ENCODE measurements at regions not wholly inside any gene's neighbourhood (a gene's known extent, or its start where the extent isn't known, plus 50 kb on each side); places are given as distances from the start of the nearest gene placed in this dataset.

DNA sequence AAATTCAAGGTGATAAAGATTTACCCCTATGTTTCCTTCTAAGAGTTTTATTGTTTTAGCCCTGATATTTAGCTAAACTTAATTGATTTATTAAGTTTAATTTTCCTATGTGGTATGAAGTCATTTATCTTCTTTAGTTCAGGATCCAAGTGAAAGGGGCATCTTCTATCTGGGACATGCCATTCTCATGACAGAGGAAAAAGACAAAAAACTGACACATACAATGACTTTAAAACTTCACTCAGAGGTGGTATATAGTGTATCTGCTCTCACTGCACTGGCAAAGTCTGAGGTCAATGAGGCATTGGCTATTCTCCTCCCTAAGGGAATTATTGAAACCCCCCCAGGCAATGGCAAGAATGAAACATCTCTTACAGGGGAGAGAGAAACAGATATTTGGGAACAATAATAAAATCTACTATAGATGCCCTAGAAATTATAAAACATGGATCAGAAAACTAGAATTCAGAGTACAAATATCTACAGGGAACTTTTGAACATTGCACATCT is 237.4 kb downstream of the MYCN start:
- DNase-seq (ENCODE audit: low read depth in 2 of 2): no peak

DNA sequence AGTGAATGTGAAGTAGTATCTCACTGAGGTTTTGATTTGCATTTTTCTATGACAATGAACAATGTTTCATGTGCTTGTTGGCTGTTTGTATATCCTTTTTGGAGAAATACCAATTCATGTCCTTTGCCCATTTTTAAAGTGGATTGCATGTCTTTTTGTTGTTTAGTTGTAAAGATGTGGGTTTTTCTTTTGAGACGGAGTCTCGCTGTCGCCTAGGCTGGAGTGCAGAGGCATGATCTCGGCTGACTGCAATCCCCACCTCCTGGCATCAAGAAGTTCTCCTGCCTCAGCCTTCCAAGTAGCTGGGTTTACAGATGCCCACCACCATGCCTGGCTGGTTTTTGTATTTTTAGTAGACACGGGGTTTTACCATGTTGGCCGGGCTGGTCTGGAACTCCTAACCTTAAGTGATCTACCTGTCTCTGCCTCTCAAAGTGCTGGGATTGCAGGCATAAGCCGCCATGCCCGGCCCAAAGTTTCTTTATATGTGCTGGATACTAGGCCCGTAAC is 236.7 kb downstream of the MYCN start:
- DNase-seq (ENCODE audit: low read depth in 2 of 2): no peak

- no peak for DNase-seq (ENCODE audit: low read depth in 2 of 2)
Measured at GRCh38 chr2:16175247-16175825, 235.0 kb downstream of the MYCN start.

- no peak for DNase-seq (ENCODE audit: low read depth in 2 of 2)
Measured at GRCh38 chr2:16174693-16175045, 234.3 kb downstream of the MYCN start.

DNA sequence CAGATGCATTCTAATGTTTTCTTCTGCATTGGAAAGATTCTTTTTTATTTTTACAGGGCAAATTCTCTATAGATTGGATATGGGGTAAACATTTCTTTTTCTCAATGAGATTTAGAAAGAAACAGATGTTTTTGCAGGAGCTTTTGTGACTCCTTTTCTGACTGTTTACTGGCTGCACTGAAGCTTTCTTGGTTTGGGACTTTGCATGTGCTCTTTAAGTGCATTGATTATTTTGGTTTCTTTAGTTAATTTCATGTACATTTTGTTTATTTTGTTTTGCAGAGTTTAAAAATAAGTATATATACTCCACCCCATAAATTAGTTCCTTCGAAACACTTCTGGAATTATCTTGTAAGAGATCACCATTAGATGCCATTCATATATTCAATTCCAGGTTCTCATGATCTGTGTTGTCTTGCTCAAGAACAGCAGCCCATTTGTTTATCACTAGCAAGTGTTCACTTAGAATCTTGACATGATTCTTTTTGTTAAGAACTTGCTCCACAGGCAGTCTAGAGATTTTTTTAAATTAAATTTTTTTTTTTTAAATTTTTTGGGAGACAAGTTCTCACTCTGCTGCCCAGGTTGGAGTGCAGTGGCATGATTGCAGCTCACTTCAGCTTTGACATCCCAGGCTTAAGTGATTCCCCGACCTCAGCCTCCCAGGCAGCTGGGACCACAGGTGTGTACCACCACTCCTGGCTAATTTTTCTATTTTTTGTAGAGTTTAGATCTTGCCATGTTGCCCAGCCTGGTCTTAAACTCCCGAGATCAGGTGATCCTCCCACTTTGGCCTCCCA is 233.7 kb downstream of the MYCN start:
- DNase-seq (ENCODE audit: low read depth in 2 of 2): no peak

- no peak for DNase-seq (ENCODE audit: low read depth in 2 of 2)
Measured at GRCh38 chr2:16172324-16173175, 232.2 kb downstream of the MYCN start.

DNA sequence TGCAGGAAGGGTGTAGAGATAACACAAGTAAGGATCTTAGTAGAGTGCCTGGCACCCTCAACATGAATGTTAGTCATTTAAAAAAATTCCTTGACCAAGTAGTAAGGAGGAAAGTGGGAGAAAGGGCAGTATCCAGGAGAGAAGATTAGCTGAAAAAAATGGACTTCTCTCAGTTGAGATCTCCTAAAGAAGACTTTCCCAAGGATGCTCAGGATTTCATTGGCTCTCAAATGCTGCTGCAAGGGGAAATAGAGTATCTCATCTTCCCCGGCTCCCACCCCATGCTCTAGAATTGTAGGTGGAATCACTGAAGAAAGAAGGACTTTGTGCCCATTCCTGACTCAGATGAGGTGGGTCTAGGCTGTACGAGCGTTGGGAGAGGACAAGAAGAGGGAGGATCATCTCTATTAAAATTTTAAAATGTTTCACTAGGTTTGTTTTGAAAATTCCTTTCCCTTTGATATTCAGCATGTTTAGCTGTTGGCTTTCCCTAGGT is 231.1 kb downstream of the MYCN start:
- DNase-seq (ENCODE audit: low read depth in 2 of 2): no peak

GRCh38 chr2:16170675-16171424 is 230.5 kb downstream of the MYCN start:
- no peak for DNase-seq (ENCODE audit: low read depth in 2 of 2)

DNA sequence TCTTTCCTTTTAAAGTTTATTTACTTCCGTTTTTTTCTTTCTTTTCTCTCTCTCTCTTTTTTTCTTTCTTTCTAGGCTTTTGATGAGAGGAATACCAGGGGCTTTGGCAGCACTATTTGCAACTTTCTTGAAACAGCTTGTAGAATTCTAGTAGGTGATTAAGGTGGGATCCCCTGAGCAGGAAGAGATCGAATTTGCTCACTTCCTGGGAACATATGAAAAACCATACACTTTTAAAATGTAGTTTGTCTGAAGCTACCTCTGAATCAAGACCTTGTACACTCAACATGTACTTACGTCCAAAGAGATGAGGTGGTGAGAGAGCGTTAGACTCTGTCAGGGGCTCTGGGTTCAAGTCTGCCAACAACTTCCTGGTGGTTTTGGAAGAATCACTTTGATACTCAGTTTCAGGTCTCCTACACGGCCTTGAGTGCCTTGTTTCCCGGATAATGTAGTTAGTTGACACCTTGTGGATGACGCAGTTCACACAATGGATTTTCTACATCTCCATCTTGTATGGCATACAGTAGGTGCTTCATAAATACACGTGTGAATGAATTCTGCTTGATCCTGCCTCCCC is 229.1 kb downstream of the MYCN start:
- no peak for DNase-seq (ENCODE audit: low read depth in 2 of 2)

DNA sequence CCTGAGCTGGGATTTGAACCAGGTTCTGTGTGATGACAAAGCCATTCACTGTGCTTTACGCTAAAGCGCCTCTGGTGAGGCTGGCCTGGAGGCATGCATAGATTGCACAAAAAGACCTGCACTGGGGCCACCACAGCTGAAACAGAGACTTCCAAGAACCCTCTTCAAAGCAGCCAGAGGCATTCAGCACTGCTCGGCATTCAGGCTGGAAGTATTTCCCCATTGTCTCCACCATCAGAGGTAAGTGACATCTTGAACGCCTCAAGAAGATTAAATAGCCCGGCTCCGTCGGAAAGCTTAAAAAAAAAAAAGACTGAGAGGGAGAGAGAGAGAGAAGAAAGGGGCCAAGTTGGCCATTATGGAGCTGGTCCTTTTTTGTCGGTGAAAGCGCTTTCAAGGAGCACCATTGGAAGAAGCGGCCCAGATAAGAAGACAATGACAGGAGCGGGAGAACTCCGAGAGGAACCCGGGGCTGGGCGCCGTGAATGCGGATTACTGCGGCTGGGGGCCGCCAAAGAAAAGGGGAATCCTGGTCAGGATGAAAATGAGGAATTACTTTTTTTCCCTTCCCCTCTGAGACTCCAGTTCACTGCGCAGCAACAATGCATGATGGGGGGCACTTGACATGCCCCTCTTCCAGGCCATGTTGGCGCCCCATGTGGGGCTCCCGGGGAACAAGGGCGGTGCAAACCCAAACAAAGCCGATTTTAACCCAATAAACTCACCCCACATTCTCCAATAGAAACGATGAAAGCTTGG is 228.3 kb downstream of the MYCN start:
- no peak for DNase-seq (ENCODE audit: low read depth in 2 of 2)

- DNase-seq (ENCODE audit: low read depth in 2 of 2): no peak
Measured at GRCh38 chr2:16167870-16168426, 227.6 kb downstream of the MYCN start.

DNA sequence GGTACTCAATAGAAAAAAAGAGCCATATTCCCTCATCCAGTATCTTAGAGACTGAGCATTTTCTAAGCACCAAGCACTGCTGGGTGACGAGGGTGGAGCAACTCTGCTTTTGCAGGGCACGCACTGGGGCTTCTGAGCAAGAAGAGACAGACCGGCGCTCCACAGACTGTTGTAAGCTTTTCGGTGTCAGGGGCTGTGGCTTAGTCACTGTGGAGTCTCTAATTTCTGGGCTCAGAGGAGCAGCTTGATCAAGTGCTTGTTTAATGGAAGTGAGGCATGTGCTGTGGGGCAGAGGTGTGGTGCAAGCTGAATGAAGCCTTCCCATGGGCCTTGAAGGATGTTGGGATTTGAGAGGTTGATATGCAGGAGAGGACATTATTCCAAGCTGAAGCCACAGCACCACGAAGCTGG is 227.1 kb downstream of the MYCN start:
- DNase-seq (ENCODE audit: low read depth in 2 of 2): no peak

- no peak for DNase-seq (ENCODE audit: low read depth in 2 of 2)
Measured at GRCh38 chr2:16166327-16166981, 226.1 kb downstream of the MYCN start.

GRCh38 chr2:16165518-16166326 is 225.4 kb downstream of the MYCN start:
- DNase-seq (ENCODE audit: low read depth in 2 of 2): no peak

GRCh38 chr2:16162491-16163040 is 222.2 kb downstream of the MYCN start:
- DNase-seq (ENCODE audit: low read depth in 2 of 2): no peak

GRCh38 chr2:16161768-16162490 is 221.6 kb downstream of the MYCN start:
- DNase-seq (ENCODE audit: low read depth in 2 of 2): no peak

DNA sequence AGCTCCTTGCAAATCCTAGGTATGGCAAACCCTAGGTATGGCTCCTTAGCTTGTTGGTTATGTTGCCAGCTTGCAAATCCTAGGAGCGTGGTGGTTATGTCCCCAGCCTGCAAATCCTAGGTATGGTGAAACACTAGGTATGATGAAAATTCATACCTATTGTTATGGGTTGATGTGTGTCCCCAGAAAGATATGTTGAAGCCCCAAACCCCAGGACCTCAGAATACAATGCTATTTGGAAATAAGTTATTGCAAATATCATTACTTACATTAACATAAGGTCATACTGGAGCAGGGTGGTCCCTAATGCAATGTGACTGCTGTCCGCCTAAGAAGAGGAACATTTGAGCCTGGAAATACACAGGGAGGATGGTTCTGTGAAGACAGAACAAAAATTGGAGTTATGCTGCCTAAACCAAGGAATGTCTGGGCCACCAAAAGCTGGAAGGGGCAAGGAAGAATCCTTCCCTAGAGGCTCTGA is 220.8 kb downstream of the MYCN start:
- no peak for DNase-seq (ENCODE audit: low read depth in 2 of 2)
